CD4-positive, CD25-positive, alpha-beta regulatory T cell (primary cell): ENCODE measurements at regions not wholly inside any gene's neighbourhood (a gene's known extent, or its start where the extent isn't known, plus 50 kb on each side); places are given as distances from the start of the nearest gene placed in this dataset.

ENCODE experiments used
- ATAC-seq, 2 donors: fragments of 150-1000 bp; cut with Tn5 transposase; one replicate each; pipeline ENCODE4 v1.10.0; 2021; ENCODE audit warnings: low read depth in 2 of 2, moderate number of reproducible peaks in 2 of 2, moderate library complexity in 1 of 2
- DNase-seq, 3 donors: peaks; one replicate each; pipeline versions ENCODE4 v3.0.0 to v3.0.0-alpha.2; 2012 to 2022; ENCODE audit warnings: mixed read lengths in 1 of 3
- H3K27ac ChIP-seq: one replicate; pipeline ENCODE4 v1.7.0; 2013; ENCODE audit warnings: mild to moderate bottlenecking, low read length; ENCODE audit not compliant: insufficient read depth, poor library complexity, severe bottlenecking
- H3K27me3 ChIP-seq: one replicate; pipeline ENCODE4 v1.7.0; 2013; ENCODE audit warnings: low read length; ENCODE audit not compliant: control insufficient read depth, insufficient read depth
- H3K36me3 ChIP-seq: one replicate; pipeline ENCODE4 v1.7.0; 2013; ENCODE audit warnings: mild to moderate bottlenecking, low read length, moderate library complexity; ENCODE audit not compliant: control insufficient read depth, insufficient read depth
- H3K4me1 ChIP-seq: 2 replicates; pipeline ENCODE4 v1.7.0; 2013; ENCODE audit warnings: mild to moderate bottlenecking, low read length; ENCODE audit not compliant: insufficient read depth, control insufficient read depth, poor library complexity, severe bottlenecking
- H3K4me3 ChIP-seq: one replicate; pipeline ENCODE4 v1.7.0; 2013; ENCODE audit warnings: low read depth, mild to moderate bottlenecking, low read length, moderate library complexity
- H3K9me3 ChIP-seq, 2 experiments: 1 replicate in 1 of 2; 2 replicates in 1 of 2; pipeline ENCODE4 v1.7.0; 2013; ENCODE audit warnings: low read length in 2 of 2, mild to moderate bottlenecking in 1 of 2, moderate library complexity in 1 of 2; ENCODE audit not compliant: control insufficient read depth in 2 of 2
- H3K27ac Mint-ChIP-seq, 3 donors: one replicate each; pipeline ENCODE4 v1.8.0; 2020 to 2022; ENCODE audit warnings: mild to moderate bottlenecking in 3 of 3, mixed read lengths in 3 of 3, moderate library complexity in 2 of 3
- H3K27me3 Mint-ChIP-seq: one replicate; pipeline ENCODE4 v1.8.0; 2022; ENCODE audit warnings: mild to moderate bottlenecking, mixed read lengths
- H3K36me3 Mint-ChIP-seq: one replicate; pipeline ENCODE4 v1.8.0; 2020; ENCODE audit warnings: mixed read lengths
- H3K4me1 Mint-ChIP-seq, 4 donors: one replicate each; pipeline ENCODE4 v1.8.0; 2020 to 2022; ENCODE audit warnings: mixed read lengths in 4 of 4, mild to moderate bottlenecking in 1 of 4
- H3K4me3 Mint-ChIP-seq, 4 donors: one replicate each; pipeline ENCODE4 v1.8.0; 2020 to 2022; ENCODE audit warnings: mild to moderate bottlenecking in 4 of 4, mixed read lengths in 4 of 4, moderate library complexity in 3 of 4
- H3K9me3 Mint-ChIP-seq, 7 donors: one replicate each; pipeline ENCODE4 v1.8.0; 2020 to 2022; ENCODE audit warnings: mixed read lengths in 7 of 7, mild to moderate bottlenecking in 3 of 7, moderate library complexity in 2 of 7

- no peaks in the 10 kb centered on the region for H3K9me3 ChIP-seq
- DNase-seq = no peak
- H3K27ac ChIP-seq = no peak overlapping the region
- H3K4me1 Mint-ChIP-seq = peaks cover 0 to 10% (median 1%) of the 10 kb centered on the region in 4 donors
- H3K4me3 Mint-ChIP-seq = no peak overlapping the region
- peaks cover 0 to 3% (median 0%) of the 10 kb centered on the region in 7 donors for H3K9me3 Mint-ChIP-seq
- no peaks in the 10 kb centered on the region for H3K36me3 ChIP-seq
- peaks cover 3% of the 10 kb centered on the region for H3K4me1 ChIP-seq
- H3K27ac Mint-ChIP-seq = no peak overlapping the region
- H3K27me3 Mint-ChIP-seq = peaks cover 25% of the 10 kb centered on the region
- no peak overlapping the region for H3K4me3 ChIP-seq
- ATAC-seq = no peak
- H3K36me3 Mint-ChIP-seq = no peaks in the 10 kb centered on the region
- peaks cover 2% of the 10 kb centered on the region for H3K27me3 ChIP-seq
These were observed 79.7 kb upstream of the RAB4A start for GRCh38 chr1:229191066-229191674.

- Mint-ChIP-seq H3K27me3 (peaks cover 25% of the 10 kb centered on the region), H3K36me3 (no peaks in the 10 kb centered on the region), H3K4me1 (peaks cover 0 to 10% (median 0%) of the 10 kb centered on the region in 4 donors), H3K27ac (peak overlapping the region in 1 of 3 donors; percentile 40), H3K9me3 (peaks cover 0 to 1% (median 0%) of the 10 kb centered on the region in 7 donors), H3K4me3 (no peak overlapping the region)
- Histone ChIP-seq H3K4me1 (no peaks in the 10 kb centered on the region), H3K36me3 (no peaks in the 10 kb centered on the region), H3K27ac (no peak overlapping the region), H3K4me3 (no peak overlapping the region), H3K9me3 (no peaks in the 10 kb centered on the region), H3K27me3 (peaks cover 2% of the 10 kb centered on the region)
- ATAC-seq (no peak), DNase-seq (no peak)
These were observed 78.9 kb upstream of the RAB4A start for GRCh38 chr1:229192031-229192430.

GRCh38 chr1:229192853-229193252 is 78.1 kb upstream of the RAB4A start:
- ATAC-seq (no peak), DNase-seq (no peak)
- Histone ChIP-seq H3K4me1 (no peaks in the 10 kb centered on the region), H3K27me3 (peaks cover 2% of the 10 kb centered on the region), H3K9me3 (no peaks in the 10 kb centered on the region), H3K27ac (no peak overlapping the region), H3K4me3 (no peak overlapping the region), H3K36me3 (no peaks in the 10 kb centered on the region)
- Mint-ChIP-seq H3K9me3 (peaks cover 0 to 1% (median 0%) of the 10 kb centered on the region in 7 donors), H3K4me1 (peaks cover 0 to 10% (median 0%) of the 10 kb centered on the region in 4 donors), H3K27ac (peak overlapping the region in 1 of 3 donors; percentile 79), H3K36me3 (no peaks in the 10 kb centered on the region), H3K27me3 (peaks cover 25% of the 10 kb centered on the region), H3K4me3 (no peak overlapping the region)

GRCh38 chr1:229194096-229194495 is 76.8 kb upstream of the RAB4A start:
- Histone ChIP-seq H3K9me3 (no peaks in the 10 kb centered on the region), H3K27ac (no peak overlapping the region), H3K36me3 (no peaks in the 10 kb centered on the region), H3K4me3 (no peak overlapping the region), H3K4me1 (peaks cover under 1% of the 10 kb centered on the region), H3K27me3 (peaks cover under 1% of the 10 kb centered on the region)
- Mint-ChIP-seq H3K4me1 (peaks cover 0 to 17% (median 6%) of the 10 kb centered on the region in 4 donors), H3K36me3 (no peaks in the 10 kb centered on the region), H3K4me3 (no peak overlapping the region), H3K9me3 (peaks cover 0 to 1% (median 0%) of the 10 kb centered on the region in 7 donors), H3K27ac (no peak overlapping the region), H3K27me3 (peaks cover 21% of the 10 kb centered on the region)
- no peak for ATAC-seq
- no peak for DNase-seq

GRCh38 chr1:229195246-229195645 is 75.7 kb upstream of the RAB4A start:
- no peak for ATAC-seq
- no peak overlapping the region for H3K4me3 Mint-ChIP-seq

GRCh38 chr1:229196404-229197264 is 74.3 kb upstream of the RAB4A start:
- Mint-ChIP-seq H3K9me3 (no peaks in the 10 kb centered on the region), H3K4me1 (peaks cover 5 to 34% (median 19%) of the 10 kb centered on the region in 4 donors), H3K4me3 (no peak overlapping the region), H3K36me3 (no peaks in the 10 kb centered on the region), H3K27ac (peak overlapping the region in 1 of 3 donors; percentile 37), H3K27me3 (peaks cover 13% of the 10 kb centered on the region)
- Histone ChIP-seq H3K27ac (no peak overlapping the region), H3K36me3 (no peaks in the 10 kb centered on the region), H3K27me3 (no peaks in the 10 kb centered on the region), H3K4me1 (peaks cover 13% of the 10 kb centered on the region), H3K9me3 (no peaks in the 10 kb centered on the region), H3K4me3 (no peak overlapping the region)
- DNase-seq (no peak), ATAC-seq (no peak)

More at GRCh38 chr1:229195246-229195645, 75.7 kb upstream of the RAB4A start:
- DNase-seq = no peak
- H3K36me3 ChIP-seq = no peaks in the 10 kb centered on the region
- no peak overlapping the region for H3K27ac ChIP-seq
- H3K27ac Mint-ChIP-seq = no peak overlapping the region
- H3K27me3 ChIP-seq = no peaks in the 10 kb centered on the region
- H3K4me1 Mint-ChIP-seq = peaks cover 0 to 28% (median 15%) of the 10 kb centered on the region in 4 donors
- H3K4me1 ChIP-seq = peaks cover 12% of the 10 kb centered on the region
- peaks cover 13% of the 10 kb centered on the region for H3K27me3 Mint-ChIP-seq
- H3K9me3 ChIP-seq = no peaks in the 10 kb centered on the region
- H3K4me3 ChIP-seq = no peak overlapping the region
- H3K9me3 Mint-ChIP-seq = peaks cover 0 to 1% (median 0%) of the 10 kb centered on the region in 7 donors
- no peaks in the 10 kb centered on the region for H3K36me3 Mint-ChIP-seq

GRCh38 chr1:229197265-229197585 is 73.7 kb upstream of the RAB4A start:
- Mint-ChIP-seq H3K4me1 (peaks cover 5 to 30% (median 19%) of the 10 kb centered on the region in 4 donors), H3K4me3 (no peak overlapping the region), H3K27ac (peak overlapping the region in 1 of 3 donors; percentile 29), H3K27me3 (peaks cover 19% of the 10 kb centered on the region), H3K36me3 (no peaks in the 10 kb centered on the region), H3K9me3 (no peaks in the 10 kb centered on the region)
- DNase-seq (no peak), ATAC-seq (no peak)
- Histone ChIP-seq H3K4me1 (peaks cover 13% of the 10 kb centered on the region), H3K4me3 (no peak overlapping the region), H3K27me3 (no peaks in the 10 kb centered on the region), H3K27ac (no peak overlapping the region), H3K36me3 (no peaks in the 10 kb centered on the region), H3K9me3 (no peaks in the 10 kb centered on the region)
